BLaER1 treated with 17β-estradiol and CSF1 and Interleukin-3, amounts not matched to agents 10 nM and 100 nM (cell line): ENCODE measurements at regions not wholly inside any gene's neighbourhood (a gene's known extent, or its start where the extent isn't known, plus 50 kb on each side); places are given as distances from the start of the nearest gene placed in this dataset.

Experiments
- H3K27ac ChIP-seq, 11 experiments: shearing (Covaris generic); formaldehyde crosslinking; 2 replicates each; pipeline ENCODE4 v1.8.1; 2022
- H3K27me3 ChIP-seq, 11 experiments: shearing (Covaris generic); formaldehyde crosslinking; 2 replicates each; pipeline ENCODE4 v1.8.1; 2022
- H3K36me3 ChIP-seq, 11 experiments: shearing (Covaris generic); formaldehyde crosslinking; 2 replicates each; pipeline ENCODE4 v1.8.1; 2022
- H3K4me1 ChIP-seq, 10 experiments: shearing (Covaris generic); formaldehyde crosslinking; 2 replicates each; pipeline ENCODE4 v1.8.1; 2022
- H3K4me2 ChIP-seq, 11 experiments: shearing (Covaris generic); formaldehyde crosslinking; 2 replicates each; pipeline ENCODE4 v1.8.1; 2022
- H3K4me3 ChIP-seq, 10 experiments: shearing (Covaris generic); formaldehyde crosslinking; 2 replicates each; pipeline ENCODE4 v1.8.1; 2022
- H3K9ac ChIP-seq, 11 experiments: shearing (Covaris generic); formaldehyde crosslinking; 2 replicates each; pipeline ENCODE4 v1.8.1; 2022
- H3K9me3 ChIP-seq, 11 experiments: shearing (Covaris generic); formaldehyde crosslinking; replicated peaks in 1 of 11; 2 replicates each; pipeline ENCODE4 v1.8.1; 2022
- H4K20me1 ChIP-seq, 11 experiments: shearing (Covaris generic); formaldehyde crosslinking; 2 replicates each; pipeline ENCODE4 v1.8.1; 2022
- Cebpa-rat ChIP-seq, 11 experiments: shearing (Covaris generic); IDR thresholded peaks; 2 replicates each; pipeline ENCODE4 v1.8.1; 2022

DNA sequence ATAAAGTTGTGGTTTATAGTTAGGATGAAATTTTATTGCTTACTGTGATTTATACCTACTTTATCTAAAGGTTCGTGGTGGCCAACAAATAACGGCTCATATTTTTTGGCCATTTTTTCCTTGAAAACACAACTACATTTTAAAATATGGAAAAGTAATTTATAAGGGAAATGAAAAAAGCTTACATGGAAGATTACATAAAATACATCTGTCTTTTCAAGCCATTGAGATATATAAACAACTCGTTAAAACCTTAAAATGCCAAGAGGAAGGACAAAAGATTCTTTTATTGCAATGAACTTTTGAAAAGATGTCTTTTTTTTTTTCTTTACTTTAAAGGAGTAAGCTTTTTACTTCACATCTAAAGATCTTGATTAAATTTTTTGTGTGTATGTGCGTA lies 55.4 kb upstream of the EYA4 start:
- no peak overlapping the region for H3K4me2 ChIP-seq
- no peaks in the 10 kb centered on the region for H3K4me1 ChIP-seq
- no peak overlapping the region for H3K27ac ChIP-seq

DNA sequence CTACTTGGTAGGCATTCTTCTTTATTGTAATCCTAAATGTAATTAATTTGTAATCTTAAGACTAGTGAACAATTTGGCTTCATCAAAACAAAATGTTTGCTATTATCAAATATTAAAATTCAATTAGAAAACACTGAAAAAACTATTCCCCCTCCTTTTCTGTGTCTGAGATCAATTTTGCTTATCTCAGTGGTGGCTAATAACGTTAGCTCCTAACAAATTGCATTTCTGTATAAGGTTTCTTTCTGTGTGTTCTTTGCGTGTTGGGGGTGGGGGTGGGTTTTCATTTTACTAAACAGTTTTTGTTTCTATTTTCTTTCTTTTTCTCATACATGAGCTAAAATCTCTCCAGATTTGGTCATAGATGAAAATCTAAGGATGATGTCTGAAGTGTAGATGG lies 54.0 kb upstream of the EYA4 start:
- no peaks in the 10 kb centered on the region for H3K4me1 ChIP-seq
- H3K9me3 ChIP-seq, result no peaks in the 10 kb centered on the region
- no peak overlapping the region for H3K4me2 ChIP-seq
- no peak for TF ChIP-seq Cebpa-rat (IDR thresholded peaks at IDR 0.05)
- H3K9ac ChIP-seq, result no peak overlapping the region
- no peak overlapping the region for H3K27ac ChIP-seq
- no peaks in the 10 kb centered on the region for H3K36me3 ChIP-seq
- no peaks in the 10 kb centered on the region for H4K20me1 ChIP-seq
- no peak overlapping the region for H3K4me3 ChIP-seq
- no peaks in the 10 kb centered on the region for H3K27me3 ChIP-seq

More for the DNA sequence above, 55.4 kb upstream of the EYA4 start:
- H3K9ac ChIP-seq, result no peak overlapping the region
- H4K20me1 ChIP-seq, result no peaks in the 10 kb centered on the region
- H3K9me3 ChIP-seq, result no peaks in the 10 kb centered on the region
- TF ChIP-seq Cebpa-rat (IDR thresholded peaks at IDR 0.05), result no peak
- no peak overlapping the region for H3K4me3 ChIP-seq
- no peaks in the 10 kb centered on the region for H3K27me3 ChIP-seq
- H3K36me3 ChIP-seq, result no peaks in the 10 kb centered on the region

DNA sequence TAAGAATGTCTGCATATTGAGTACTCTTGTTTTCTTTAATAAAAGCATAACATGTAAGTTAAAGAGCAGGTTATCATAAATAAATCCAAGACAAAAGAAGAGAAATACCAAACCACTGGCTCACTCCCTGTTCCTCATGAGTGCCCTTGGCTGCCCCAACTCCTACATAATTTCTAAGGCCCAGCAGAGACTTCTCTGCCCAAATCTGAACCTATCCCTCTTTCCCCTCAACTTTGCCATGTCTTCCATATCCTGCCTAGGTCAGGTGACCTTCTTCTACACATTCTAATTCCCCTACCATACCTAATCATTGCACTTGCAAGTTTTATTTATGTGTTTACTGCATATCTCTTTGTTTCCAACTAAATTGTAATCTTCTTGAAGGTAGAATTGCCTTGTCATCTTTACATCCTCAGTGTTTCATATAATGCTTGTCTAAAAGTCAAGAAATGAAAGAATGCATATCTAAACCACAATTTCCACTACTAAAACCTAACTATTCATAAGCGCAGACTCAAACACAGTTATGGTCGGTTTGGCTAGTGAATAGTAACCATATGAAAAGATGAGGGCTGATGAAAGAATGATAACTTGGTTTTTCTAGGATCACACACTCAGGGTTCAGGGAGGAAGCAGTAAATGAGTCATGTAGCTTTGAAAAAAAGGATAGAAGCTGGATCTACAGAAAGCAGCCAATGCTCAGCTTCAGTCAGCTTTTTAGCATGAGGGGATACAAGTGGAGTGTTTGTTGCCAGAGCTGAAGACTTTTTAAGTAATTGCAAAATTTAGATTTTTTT lies 53.3 kb upstream of the EYA4 start:
- H3K9me3 ChIP-seq, result no peaks in the 10 kb centered on the region
- TF ChIP-seq Cebpa-rat (IDR thresholded peaks at IDR 0.05), result no peak
- H3K27me3 ChIP-seq, result no peaks in the 10 kb centered on the region
- H3K9ac ChIP-seq, result no peak overlapping the region
- no peaks in the 10 kb centered on the region for H3K4me1 ChIP-seq
- no peaks in the 10 kb centered on the region for H3K36me3 ChIP-seq
- H3K27ac ChIP-seq, result no peak overlapping the region
- no peak overlapping the region for H3K4me2 ChIP-seq
- no peaks in the 10 kb centered on the region for H4K20me1 ChIP-seq
- H3K4me3 ChIP-seq, result no peak overlapping the region

DNA sequence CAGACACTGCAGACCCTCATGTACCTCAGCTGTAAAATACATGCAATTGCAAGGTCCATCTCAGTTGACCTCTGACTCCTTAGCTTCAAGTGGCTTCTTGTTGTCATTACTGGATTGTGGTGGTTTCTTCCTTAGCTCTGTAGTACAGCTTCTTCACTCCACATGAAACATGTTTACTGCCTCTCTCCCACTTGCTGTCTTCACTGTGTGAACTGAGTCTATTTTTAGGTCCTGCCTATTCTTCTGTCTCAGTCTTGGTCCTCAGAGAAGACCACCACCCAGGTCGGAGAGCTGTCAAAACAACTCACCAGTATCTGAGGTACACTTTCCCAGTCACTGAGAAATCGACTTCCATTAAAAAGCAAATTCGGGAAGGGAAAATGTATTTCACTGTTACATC lies 50.2 kb upstream of the EYA4 start:
- Histone ChIP-seq H3K4me1 (no peaks in the 10 kb centered on the region), H4K20me1 (no peaks in the 10 kb centered on the region), H3K27ac (no peak overlapping the region), H3K27me3 (no peaks in the 10 kb centered on the region), H3K9ac (no peak overlapping the region), H3K4me3 (no peak overlapping the region), H3K9me3 (peaks cover 0 to 13% (median 10%) of the 10 kb centered on the region in 11 experiments; a peak in 12 of 22 replicates), H3K36me3 (no peaks in the 10 kb centered on the region), H3K4me2 (no peak overlapping the region)
- TF ChIP-seq Cebpa-rat (IDR thresholded peaks at IDR 0.05), result no peak

DNA sequence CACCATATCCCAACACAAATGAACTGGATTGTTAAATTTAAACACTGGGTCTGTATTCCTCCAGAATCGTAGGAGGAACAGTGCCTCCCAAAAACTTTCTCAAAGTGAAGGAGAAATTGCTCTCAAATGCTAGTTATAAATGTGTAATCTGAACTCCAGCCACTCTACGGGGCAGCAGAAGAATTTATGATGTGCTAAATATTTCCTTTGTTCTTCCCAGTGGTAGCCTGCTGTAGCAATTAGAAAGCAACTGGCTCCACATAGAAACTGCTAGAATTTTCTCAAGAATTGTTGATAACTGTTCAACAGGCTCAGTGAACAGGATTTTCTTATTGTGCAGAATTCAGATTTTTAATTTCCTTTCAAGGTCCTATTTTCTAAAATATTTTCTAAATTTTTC lies 49.8 kb upstream of the EYA4 start:
- Histone ChIP-seq H3K27me3 (no peaks in the 10 kb centered on the region), H3K9me3 (peaks cover 0 to 13% (median 10%) of the 10 kb centered on the region in 11 experiments; a peak in 12 of 22 replicates), H3K27ac (no peak overlapping the region), H3K9ac (no peak overlapping the region), H4K20me1 (no peaks in the 10 kb centered on the region), H3K4me2 (no peak overlapping the region), H3K4me3 (no peak overlapping the region), H3K4me1 (no peaks in the 10 kb centered on the region), H3K36me3 (no peaks in the 10 kb centered on the region)
- no peak for TF ChIP-seq Cebpa-rat (IDR thresholded peaks at IDR 0.05)
